Cerebellar cortex (tissue), 1 donor: ENCODE measurements at regions not wholly inside any gene's neighbourhood (a gene's known extent, or its start where the extent isn't known, plus 50 kb on each side); places are given as distances from the start of the nearest gene placed in this dataset.
"Not testable (repeated sequence)": the region's sequence is repeated elsewhere in the genome, so short reads cannot be mapped to it uniquely, and the experiment has no call there.

Experiments
- DNase-seq: peaks from one replicate; pipeline ENCODE4 v3.0.0-alpha.2; 2015; ENCODE audit warnings: low spot score

DNA sequence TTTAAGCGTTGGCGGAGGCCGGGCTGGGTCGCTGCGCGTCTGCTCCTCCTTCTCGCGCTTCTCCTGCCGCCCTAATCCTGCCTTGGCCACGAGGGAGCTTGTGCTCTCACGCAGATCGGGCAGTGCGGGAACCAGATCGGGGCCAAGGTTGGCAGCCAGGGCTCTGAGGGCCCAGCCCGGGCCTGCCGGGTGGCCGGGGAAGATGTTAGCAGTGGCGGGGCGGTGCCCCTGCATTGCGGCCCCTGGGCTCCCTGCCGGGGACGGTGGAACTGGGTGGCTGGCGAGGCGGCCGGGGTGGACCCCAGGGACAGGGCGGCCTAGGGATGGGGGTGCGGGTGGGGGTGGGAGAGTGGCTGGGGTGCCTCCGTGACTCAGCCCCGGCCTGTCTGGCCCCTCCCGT, 297.4 kb downstream of the CACNA1B start:
- not testable (repeated sequence) for DNase-seq

DNA sequence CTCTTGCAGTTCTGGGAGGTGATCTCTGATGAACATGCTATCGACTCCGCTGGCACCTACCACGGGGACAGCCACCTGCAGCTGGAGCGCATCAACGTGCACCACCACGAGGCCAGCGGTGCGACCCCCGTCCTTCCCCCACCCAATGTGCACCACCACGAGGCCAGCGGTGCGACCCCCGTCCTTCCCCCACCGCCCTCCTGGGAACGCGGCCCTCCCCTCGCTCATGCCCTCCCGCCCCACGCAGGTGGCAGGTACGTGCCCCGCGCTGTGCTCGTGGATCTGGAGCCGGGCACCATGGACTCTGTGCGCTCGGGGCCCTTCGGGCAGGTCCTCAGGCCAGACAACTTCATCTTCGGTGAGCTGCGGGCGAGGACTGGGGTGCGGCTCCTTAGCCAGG, 297.8 kb downstream of the CACNA1B start:
- DNase-seq: not testable (repeated sequence)

- DNase-seq: not testable (repeated sequence)
Observed at GRCh38 chr9:138177091-138177490, 299.5 kb downstream of the CACNA1B start.

DNA sequence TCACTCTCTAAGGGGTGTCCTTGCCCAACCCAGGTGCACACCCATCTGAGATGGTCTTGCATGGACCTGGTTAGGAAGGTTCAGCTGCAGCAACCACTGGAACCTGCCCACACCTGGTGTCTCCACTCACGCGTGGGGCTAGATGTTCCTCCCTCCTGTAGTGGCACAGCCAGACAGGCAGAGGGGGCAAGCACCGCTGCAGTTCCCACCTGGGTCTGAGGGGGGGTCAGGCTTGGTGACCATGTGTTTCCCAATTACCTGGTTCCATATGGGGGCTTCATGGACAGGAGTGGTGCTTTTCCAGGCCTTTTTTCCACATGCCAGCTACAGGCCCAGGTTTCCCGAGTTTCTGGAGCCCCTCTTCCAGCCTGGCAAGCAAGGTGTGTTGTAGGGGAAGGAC, 301.4 kb downstream of the CACNA1B start:
- not testable (repeated sequence) for DNase-seq

GRCh38 chr9:138179671-138180070, 302.1 kb downstream of the CACNA1B start:
- DNase-seq: not testable (repeated sequence)

GRCh38 chr9:138181963-138182362, 304.4 kb downstream of the CACNA1B start:
- not testable (repeated sequence) for DNase-seq

- DNase-seq: not testable (repeated sequence)
Observed at GRCh38 chr9:138197156-138197555, 319.6 kb downstream of the CACNA1B start.

GRCh38 chr9:138198963-138199362, 321.4 kb downstream of the CACNA1B start:
- not testable (repeated sequence) for DNase-seq

- DNase-seq: not testable (repeated sequence)
Observed at GRCh38 chr9:138199917-138200316, 322.3 kb downstream of the CACNA1B start.

DNA sequence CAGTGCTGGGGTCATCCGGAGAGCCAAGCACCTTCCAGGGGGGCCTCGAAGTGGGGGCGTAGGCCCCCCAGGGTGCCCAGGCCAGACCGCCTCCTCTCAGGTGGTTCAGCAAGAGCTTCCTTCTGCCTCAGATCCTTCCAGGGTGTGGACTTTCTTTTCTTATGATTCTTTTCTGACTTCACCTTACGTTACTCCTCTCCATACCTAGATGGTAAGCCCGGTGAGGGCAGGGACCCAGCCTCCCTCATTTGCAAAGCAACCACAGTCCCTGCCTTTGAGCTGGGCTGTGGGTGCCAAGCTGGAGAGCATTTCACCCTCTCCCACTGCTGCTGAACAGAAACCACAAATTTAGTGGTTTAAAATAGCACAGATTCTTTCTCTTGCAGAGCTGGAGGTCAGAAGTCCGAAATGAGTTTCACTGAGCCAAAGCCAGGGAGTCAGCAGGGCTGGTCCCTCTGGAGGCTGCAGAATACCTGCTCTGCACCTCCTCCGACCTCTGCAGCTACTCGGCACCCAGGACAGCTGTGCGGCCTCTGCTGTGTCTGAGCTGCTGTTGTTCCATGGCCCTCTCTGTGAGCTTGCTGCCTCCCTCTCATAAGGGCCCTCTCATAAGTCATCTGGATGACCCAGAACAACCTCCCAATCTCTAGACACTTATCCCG, 323.0 kb downstream of the CACNA1B start:
- not testable (repeated sequence) for DNase-seq

GRCh38 chr9:138201167-138201889, 323.7 kb downstream of the CACNA1B start:
- not testable (repeated sequence) for DNase-seq

DNA sequence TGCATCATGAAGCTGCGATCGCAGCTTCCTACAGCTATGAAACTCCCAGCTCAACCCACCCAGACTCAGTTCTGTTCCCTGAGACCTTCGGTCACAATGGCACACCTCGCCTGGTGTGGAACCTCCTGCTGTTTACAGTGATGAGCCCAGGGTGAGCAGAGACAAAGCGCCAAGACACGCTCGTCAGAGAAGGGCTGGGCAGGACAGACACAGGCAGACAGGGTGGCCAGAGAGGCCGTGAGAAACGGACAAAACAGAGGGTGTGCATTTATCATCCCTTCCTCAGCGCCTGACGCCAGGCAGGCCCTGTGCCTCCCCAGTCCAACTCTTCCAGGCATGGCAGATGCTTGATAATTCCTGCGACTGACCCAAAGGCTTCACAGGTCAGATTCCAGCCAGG, 324.5 kb downstream of the CACNA1B start:
- DNase-seq: not testable (repeated sequence)

GRCh38 chr9:138203304-138203703, 325.7 kb downstream of the CACNA1B start:
- DNase-seq: not testable (repeated sequence)

- DNase-seq: not testable (repeated sequence)
Observed at GRCh38 chr9:138203872-138204271, 326.3 kb downstream of the CACNA1B start.

DNA sequence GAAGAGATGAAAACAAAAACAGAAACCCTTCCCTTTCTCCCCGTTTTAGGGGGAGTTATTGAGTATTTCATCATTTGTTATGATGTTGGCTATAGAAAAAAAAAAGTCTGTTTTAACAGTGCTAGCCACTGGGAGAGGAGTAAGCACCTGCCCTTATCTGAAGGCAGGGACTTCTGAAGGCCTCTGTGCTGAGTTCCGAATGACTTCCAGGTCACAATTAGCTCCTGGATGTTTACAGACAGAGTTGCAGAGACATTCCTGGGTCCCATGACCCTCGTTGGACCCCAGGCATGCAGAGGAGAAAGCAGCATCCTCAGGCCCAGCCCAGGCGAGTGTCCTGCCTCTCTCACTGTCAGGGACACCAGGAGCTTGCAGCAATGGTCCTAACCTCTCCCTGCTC, 328.5 kb downstream of the CACNA1B start:
- not testable (repeated sequence) for DNase-seq

DNA sequence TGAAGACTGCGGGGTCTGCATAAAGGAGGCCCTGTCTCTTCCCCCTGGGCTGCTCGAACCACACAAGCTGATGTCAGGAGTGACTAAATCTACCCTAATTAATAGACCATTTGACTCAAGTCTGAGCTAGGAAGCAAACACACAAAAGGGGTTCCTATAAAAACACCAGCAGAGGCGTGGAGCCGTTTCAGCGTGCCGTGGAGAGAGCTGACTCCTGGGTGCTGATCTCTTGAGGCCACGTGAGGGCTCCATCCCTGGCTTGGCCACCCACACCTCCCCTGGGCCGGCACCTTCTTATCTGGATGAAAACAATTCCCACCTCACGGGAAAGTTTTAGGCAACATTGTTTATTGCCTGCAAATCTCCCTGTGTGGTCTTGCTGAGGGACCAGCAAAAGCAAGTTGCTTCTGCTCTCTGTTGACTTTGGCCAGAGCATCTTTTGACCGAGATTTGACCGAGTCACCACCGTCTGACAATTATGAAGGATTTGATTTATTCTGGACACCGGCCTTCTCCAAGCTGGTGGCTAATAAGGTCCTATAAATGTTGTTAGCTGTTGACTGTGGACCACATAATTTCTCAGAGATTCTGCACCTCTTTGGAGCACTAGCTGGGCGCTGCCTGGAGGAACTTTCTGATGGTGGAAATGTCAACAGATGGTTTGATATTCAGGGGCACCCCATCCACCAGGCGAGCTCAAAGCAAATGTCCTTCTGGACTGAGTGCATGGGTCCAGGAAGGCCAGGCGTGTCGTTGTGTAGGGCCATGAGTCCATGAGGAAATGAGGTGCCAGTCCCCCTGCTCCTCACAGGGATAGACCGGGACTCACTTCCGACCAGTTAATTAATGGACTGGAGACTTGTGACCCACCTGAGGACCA, 330.0 kb downstream of the CACNA1B start:
- DNase-seq: not testable (repeated sequence)

- DNase-seq: not testable (repeated sequence)
Observed at GRCh38 chr9:138209071-138209644, 331.6 kb downstream of the CACNA1B start.

GRCh38 chr9:138210388-138210986, 332.9 kb downstream of the CACNA1B start:
- not testable (repeated sequence) for DNase-seq

GRCh38 chr9:138211070-138211469, 333.5 kb downstream of the CACNA1B start:
- not testable (repeated sequence) for DNase-seq

DNA sequence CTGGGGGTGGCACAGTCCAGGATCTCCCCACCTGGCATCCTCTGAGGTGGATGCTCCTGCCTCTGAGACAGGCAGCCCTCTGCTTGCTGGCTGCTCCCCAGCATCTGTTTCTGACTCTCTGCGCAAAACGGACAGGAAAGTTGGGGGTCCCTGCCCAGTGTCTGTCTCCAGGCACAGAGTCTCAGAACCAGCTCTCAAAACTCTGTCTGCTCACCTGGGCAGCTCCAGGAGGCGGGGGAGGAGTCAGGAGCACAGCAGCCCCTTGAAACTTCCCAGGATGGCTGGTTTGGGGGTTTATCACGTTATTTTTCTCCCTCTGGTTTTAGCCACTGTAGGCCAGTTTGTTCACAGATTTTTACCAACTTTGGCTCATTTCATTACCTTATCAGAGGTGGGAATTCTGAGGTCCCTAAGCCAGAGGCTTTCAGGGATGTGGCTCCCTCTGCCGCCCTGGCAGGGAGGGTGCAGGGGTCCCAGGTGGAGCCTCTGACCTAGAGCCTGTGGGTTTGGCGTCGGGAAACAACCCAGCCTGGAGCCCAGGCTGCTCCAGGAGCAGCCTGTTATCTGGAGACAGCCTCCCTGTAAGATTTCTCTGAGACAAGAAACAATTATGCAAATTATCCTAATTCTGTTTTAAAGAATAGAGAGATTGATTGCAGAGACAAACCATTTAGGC, 334.1 kb downstream of the CACNA1B start:
- peak; percentile 8 for DNase-seq

DNA sequence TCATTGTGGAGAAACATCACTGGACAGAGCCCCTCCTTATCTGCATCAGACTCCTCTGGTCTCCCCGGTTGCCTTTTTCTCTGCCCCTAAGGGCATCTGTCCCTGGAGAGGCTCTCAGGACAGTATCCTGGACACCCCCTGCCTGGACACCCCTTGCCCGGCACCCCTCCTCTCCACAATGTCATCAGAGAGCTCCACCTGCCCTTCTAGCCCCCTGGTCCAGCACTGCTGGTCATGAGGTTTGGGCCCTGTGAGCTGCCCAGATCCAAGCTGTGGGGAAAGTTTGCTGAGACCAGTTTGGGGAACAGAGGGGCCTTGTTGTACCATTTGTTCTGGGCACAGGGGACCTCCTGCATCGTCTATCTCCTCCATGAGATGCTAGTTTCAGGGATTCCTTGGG, 335.2 kb downstream of the CACNA1B start:
- DNase-seq: not testable (repeated sequence)
